ENCODE measurements at regions not wholly inside any gene's neighbourhood (a gene's known extent, or its start where the extent isn't known, plus 50 kb on each side); places are given as distances from the start of the nearest gene placed in this dataset.
"Not testable (repeated sequence)": the region's sequence is repeated elsewhere in the genome, so short reads cannot be mapped to it uniquely, and the experiment has no call there.

DNA sequence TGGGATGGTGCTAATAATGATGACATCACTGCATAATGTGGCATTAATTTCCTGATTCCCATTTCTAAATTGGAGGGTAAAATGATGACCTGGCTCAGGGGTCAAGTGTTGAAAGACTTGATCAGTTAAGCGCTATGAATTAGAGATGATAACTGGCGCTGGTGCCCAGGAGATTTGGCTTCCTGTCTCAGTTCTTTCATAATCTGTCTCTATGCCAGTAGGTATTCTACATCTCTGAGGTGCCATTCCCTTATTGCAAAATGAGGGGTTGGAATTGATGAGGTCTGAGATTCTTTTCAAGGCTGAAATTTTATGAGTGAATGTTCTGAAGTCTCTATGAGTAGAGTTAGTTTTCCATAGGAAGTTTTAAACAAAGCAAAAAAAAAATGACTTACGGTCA is 1715.1 kb upstream of the WWC1 start:
- DNase-seq = no peak
- TF ChIP-seq POLR2A (IDR thresholded peaks at IDR 0.05; ENCODE audit: low read length) (no peak), GATA1 (IDR thresholded peaks at IDR 0.05; ENCODE audit: low read depth, low read length) (no peak)

DNA sequence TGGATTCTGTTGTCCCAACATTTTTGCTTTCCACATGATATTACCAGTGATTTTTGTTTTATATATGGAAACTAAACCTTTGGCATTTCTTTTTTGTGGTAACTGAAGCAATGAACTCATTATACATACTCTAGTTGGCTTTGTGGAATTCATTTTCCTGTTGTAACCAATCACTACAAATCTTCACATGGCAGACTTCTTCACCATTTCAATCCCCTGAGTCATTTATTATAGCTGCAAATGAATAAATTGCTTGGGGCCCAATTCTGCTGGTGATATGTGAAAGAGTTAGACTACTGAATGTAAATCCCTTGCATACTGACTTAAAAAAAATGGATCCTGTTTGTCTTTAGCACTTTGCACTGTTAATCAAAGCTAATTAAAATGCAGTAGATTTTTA is 1709.6 kb upstream of the WWC1 start:
- DNase-seq = no peak
- TF ChIP-seq GATA1 (IDR thresholded peaks at IDR 0.05; ENCODE audit: low read depth, low read length) (no peak), POLR2A (IDR thresholded peaks at IDR 0.05; ENCODE audit: low read length) (no peak)

DNA sequence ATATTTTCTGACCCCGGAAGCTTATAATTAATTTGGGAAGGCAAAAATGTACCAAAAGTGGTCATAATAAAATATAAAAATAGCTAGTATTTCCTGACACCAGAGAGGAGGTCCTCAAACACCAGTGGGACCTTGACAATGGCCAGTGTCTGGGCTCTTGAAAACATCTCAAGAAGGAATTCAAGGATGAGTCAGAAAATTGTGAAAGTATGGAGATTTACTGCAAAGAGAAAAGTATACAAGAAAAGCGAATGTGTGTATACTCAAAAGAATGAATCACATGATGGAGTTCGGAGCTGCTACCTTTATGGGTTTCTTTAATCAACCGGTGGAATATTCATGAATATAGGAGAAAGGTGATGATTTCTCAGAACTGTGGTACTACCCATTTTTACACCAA is 1709.0 kb upstream of the WWC1 start:
- DNase-seq = no peak
- no peak for TF ChIP-seq POLR2A (IDR thresholded peaks at IDR 0.05; ENCODE audit: low read length)
- no peak for TF ChIP-seq GATA1 (IDR thresholded peaks at IDR 0.05; ENCODE audit: low read depth, low read length)

DNA sequence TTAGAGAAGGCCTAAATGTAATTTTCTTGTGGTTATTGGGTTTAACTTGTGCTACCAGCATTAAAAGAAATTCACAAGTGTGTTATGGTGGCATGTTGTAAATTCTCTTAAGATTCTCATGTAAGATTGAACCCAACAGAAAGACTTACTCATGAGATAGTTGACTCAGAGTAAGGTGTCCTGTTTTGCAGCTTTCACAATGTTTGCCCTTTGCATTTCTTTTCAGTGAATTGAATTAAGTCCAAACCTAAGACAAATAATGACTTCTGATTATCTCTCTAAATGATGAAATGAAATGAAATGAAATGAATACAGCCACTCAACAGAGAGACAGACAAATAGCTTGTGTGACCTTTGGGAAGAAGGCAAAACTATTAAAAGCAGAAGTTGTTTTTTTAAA is 1696.9 kb upstream of the WWC1 start:
- no peak for TF ChIP-seq GATA1 (IDR thresholded peaks at IDR 0.05; ENCODE audit: low read depth, low read length)
- TF ChIP-seq POLR2A (IDR thresholded peaks at IDR 0.05; ENCODE audit: low read length) = no peak
- no peak for DNase-seq

DNA sequence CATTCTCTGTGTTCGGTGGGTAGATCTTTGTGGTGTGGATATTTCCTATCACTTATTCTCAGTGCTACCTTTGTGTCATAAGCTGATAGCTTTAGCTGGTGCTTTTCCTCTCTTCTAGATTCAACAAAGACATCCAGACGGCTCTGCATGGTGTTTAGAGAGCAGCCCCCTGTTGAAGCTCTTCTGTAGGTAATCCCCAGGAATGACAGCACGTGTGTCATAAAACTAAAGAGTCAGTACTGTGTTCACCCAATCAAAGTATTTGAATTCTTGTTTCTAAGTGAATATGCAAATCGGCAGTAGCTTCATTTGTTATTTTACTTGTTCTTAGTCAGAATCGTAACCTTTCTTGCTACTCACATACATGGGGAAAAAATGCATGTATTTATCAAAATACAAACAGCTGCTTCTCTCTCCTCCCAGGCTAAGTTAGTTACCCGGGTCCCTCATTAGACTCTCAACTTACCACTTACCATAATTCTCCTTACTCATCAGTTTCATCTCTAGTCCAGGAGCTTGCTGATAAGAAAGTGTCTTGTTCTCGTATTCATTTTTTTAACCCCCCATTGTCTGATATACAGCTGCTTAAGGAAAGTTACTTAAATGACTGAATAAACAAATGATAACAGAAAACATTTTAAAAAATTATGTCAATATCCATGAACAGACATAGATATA is 1696.0 kb upstream of the WWC1 start:
- DNase-seq = no peak
- no peak for TF ChIP-seq POLR2A (IDR thresholded peaks at IDR 0.05; ENCODE audit: low read length)
- no peak for TF ChIP-seq GATA1 (IDR thresholded peaks at IDR 0.05; ENCODE audit: low read depth, low read length)

DNA sequence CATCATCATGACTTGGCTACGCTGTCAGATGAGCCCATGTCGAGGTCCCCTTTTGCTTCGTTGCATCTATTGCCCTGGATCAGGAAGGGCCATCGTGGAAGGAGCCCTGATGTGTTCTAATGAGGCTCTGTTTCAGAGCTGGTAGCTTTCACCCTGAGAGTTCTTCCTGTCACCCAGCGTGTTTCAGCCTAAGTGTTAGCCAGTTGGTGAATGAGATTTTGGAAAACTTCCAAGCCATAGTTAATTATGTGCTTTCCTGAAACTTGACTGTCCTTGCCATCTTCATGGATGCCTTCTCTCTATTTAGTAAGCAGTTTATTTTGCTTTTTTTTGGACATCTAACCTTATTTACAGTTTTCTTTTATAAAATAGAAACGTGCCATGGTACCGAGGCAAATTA is 1695.4 kb upstream of the WWC1 start:
- no peak for DNase-seq
- TF ChIP-seq GATA1 (IDR thresholded peaks at IDR 0.05; ENCODE audit: low read depth, low read length) (no peak), POLR2A (IDR thresholded peaks at IDR 0.05; ENCODE audit: low read length) (no peak)

DNA sequence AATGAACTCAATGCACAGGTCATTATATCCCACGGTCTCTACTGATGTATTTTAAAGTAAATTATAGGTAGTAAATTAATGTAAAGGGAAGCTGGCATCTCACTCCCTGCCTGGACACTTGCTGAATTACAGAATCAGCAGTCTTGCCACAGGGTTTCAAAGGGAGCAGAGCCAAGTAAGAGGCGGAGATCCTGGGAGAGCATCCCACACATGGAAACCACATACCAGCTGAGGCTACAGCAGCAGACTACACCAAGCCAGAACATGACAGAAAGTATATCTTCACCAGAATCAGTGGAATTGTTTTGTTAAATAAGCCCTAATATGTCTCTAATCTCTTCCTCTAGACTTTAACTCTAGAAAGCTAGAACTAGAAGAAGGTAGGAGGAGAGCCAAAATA is 1689.2 kb upstream of the WWC1 start:
- TF ChIP-seq POLR2A (IDR thresholded peaks at IDR 0.05; ENCODE audit: low read length) (no peak), GATA1 (IDR thresholded peaks at IDR 0.05; ENCODE audit: low read depth, low read length) (no peak)
- no peak for DNase-seq

DNA sequence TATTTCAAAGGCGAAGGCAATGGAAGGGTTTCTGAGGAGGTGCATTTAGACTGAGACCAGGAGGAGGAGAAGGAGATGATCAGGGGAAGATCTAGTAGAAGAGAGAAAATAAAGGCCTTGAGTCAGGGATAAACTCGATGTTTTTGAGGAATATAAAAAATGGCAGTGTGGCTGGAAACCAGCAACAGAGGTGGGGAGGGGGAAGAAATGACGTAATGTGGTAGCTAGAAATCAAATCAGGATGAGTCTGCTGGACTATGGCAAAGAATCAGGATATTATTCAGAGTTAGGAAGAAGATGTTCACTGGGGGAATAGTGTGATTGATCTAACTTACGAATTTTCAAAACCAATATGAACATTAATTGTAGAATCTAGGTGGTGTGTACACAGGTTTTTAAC is 1673.9 kb upstream of the WWC1 start:
- TF ChIP-seq POLR2A (IDR thresholded peaks at IDR 0.05; ENCODE audit: low read length) (no peak), GATA1 (IDR thresholded peaks at IDR 0.05; ENCODE audit: low read depth, low read length) (no peak)
- no peak for DNase-seq

DNA sequence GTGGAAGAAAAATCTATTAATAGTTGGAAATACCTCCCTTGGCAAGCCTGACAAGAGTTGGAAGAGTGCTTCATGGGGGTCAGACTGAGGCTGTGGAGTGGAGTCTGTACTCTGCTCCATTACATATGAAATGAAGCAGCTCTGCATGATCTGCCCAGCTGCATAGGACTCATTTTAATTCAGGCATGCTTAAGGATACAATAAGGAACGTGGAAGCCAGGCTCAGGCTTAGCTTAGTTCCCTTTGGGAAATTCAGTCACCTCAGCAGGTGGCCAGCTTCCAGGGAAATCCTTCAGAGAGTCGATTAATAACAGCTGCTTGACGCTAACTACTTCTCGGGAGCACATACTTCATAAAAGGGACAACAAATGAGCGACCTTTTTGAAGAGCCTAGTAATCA is 1672.9 kb upstream of the WWC1 start:
- TF ChIP-seq GATA1 (IDR thresholded peaks at IDR 0.05; ENCODE audit: low read depth, low read length) (no peak), POLR2A (IDR thresholded peaks at IDR 0.05; ENCODE audit: low read length) (no peak)
- no peak for DNase-seq

DNA sequence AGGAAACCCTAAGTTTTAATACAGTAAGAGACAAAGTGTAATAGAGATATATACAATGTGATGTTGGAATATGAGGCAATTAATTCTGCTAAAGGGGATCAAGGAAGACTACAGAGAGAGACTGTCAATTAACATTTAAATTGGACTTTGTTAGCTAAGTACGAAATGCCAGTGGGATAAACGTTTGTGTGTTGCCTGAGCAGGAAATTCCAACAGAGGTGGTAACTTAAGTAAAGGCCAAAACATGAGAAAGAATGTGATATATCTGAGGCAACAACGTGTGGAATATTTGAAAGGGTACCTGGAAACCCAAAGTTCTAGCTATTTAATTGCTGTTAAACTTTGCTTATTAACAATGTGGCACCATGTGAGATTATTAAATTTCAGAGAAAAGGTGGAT is 1666.9 kb upstream of the WWC1 start:
- no peak for DNase-seq

DNA sequence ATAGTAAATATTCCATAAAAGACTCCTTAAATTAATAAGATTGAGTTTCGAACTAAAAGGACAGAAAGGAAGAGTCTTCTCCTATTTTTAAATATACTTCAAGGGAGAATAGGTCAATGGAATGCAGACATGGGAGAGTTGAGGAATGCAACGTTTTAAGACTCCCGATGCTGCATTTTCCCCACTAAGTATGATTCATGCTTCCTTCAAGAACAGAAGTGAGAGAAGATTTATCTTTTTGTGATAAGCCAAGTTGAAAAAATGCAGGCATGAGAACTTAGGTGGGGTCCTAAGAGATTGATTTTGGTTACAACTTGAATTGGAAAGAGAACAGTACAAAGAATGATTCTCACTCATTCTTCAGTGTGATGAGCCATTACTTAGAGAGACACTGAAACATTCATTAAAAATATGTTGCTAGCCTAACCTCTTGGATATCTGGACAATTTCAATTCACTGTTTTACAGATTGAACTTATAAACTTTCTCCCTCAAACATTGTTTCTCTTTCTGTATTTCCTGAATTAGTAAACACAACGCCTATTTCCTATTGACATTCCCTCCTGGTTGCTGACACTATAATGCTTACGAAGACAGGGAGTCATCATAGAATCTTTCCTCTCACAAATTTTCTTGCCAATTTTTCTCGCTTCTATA is 1666.1 kb upstream of the WWC1 start:
- DNase-seq = no peak

More for the DNA sequence above, 1666.9 kb upstream of the WWC1 start:
- no peak for TF ChIP-seq POLR2A (IDR thresholded peaks at IDR 0.05; ENCODE audit: low read length)
- no peak for TF ChIP-seq GATA1 (IDR thresholded peaks at IDR 0.05; ENCODE audit: low read depth, low read length)

DNA sequence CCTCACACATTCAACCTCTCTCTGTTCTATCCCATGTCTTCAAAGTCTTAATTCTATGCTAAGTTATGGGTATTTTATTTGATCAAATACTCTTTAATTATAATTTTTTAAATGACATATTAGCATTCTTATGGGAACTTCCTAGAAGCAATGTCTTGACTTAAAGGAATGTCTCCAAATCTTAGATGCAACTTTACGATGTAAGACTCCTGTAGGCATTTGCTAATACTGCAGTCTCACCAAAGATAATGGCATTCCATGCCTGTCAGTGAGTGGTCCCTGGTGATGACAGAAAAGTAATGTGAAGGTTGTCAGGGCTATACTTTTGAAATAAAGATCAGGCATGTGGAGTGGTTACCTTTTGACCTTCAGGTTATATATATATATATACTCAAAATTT is 1654.2 kb upstream of the WWC1 start:
- TF ChIP-seq GATA1 (IDR thresholded peaks at IDR 0.05; ENCODE audit: low read depth, low read length) (no peak), POLR2A (IDR thresholded peaks at IDR 0.05; ENCODE audit: low read length) (no peak)

More for the DNA sequence above, 1666.1 kb upstream of the WWC1 start:
- TF ChIP-seq GATA1 (IDR thresholded peaks at IDR 0.05; ENCODE audit: low read depth, low read length) (no peak), POLR2A (IDR thresholded peaks at IDR 0.05; ENCODE audit: low read length) (no peak)

DNA sequence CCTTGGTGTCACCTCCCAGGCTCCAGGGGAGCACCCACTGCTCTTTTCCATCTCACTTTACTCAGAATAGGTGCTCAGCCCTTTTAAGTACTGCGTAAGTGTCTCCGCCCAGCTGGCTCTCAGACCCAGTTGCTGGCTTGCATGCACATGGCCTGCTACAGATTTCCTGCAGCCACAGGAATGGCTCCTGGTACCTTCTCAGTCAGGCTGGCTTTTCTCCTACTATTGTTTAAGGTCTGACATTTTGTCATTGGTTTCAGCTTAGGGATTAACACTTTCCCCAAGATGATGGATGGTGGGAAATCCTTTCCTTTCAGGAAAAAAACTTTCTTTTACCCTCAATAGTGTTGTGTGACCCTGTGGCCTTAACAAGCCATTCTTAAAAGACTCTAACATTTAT is 1652.3 kb upstream of the WWC1 start:
- no peak for DNase-seq

More for the DNA sequence above, 1654.2 kb upstream of the WWC1 start:
- DNase-seq = no peak

DNA sequence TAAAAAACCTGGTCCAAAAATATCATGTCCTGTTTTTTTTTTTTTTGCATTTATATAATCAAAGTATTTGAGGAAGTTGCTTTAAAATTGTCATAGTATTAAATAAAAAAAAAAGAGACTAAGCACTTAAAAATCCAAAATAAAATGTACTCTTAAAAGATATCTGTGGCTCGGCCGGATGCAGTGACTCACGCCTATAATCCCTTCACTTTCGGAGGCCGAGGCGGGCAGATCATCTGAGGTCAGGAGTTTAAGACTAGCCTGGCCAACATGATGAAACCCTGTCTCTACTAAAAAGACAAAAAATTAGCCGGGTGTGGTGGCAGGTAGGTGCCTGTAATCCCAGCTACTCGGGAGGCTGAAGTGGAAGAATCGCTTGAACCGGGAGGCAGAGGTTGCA is 1651.3 kb upstream of the WWC1 start:
- DNase-seq = not testable (repeated sequence)

More for the DNA sequence above, 1652.3 kb upstream of the WWC1 start:
- TF ChIP-seq GATA1 (IDR thresholded peaks at IDR 0.05; ENCODE audit: low read depth, low read length) (no peak), POLR2A (IDR thresholded peaks at IDR 0.05; ENCODE audit: low read length) (no peak)

DNA sequence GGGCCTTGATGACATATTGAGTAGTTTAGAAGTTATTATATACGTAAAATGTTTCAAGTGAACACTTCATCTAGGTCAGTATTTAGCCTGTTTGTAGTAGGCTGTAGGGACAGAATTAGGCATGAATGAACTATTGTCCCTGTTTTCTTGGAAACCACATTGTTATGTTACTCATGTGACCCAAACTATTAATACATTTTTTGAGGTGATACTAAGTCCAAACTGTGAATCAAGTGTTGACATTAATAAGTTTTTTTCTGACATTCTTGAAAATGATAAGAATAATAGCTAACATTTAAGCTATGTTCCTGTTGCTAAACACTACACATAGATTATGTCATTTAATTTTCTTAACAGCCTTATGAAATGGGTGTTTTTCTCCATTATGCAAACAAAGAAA is 1642.7 kb upstream of the WWC1 start:
- no peak for TF ChIP-seq POLR2A (IDR thresholded peaks at IDR 0.05; ENCODE audit: low read length)
- no peak for TF ChIP-seq GATA1 (IDR thresholded peaks at IDR 0.05; ENCODE audit: low read depth, low read length)
- DNase-seq = no peak
